Breast epithelium (tissue), 4 donors: ENCODE measurements at regions not wholly inside any gene's neighbourhood (a gene's known extent, or its start where the extent isn't known, plus 50 kb on each side); places are given as distances from the start of the nearest gene placed in this dataset.

Experiments used
- DNase-seq, 2 donors: peaks; one replicate each; pipeline ENCODE4 v3.0.0-alpha.2; 2019; ENCODE audit warnings: low spot score in 2 of 2
- H3K27ac ChIP-seq, 2 donors: fragments of 200-600 bp; sonication (generic) in 1 of 2; one replicate each; pipeline ENCODE4 v1.5.1; 2016 to 2019; ENCODE audit warnings: mild to moderate bottlenecking in 1 of 2
- H3K27me3 ChIP-seq, 2 donors: fragments of 200-600 bp; sonication (generic) in 1 of 2; one replicate each; pipeline versions ENCODE4 v1.5.1 to v1.6.0; 2017 to 2019; ENCODE audit warnings: control low read depth in 1 of 2, mild to moderate bottlenecking in 1 of 2
- H3K36me3 ChIP-seq: fragments of 200-600 bp; one replicate; pipeline ENCODE4 v1.5.1; 2019
- H3K4me1 ChIP-seq, 2 donors: fragments of 200-600 bp; sonication (generic); one replicate each; pipeline ENCODE4 v1.5.1; 2016 to 2019; ENCODE audit warnings: control low read depth in 1 of 2
- H3K4me3 ChIP-seq, 3 donors: fragments of 200-600 bp; sonication (generic); 1 replicate in 2 of 3; 2 replicates in 1 of 3; pipeline ENCODE4 v1.5.1; 2016 to 2019; ENCODE audit warnings: mild to moderate bottlenecking in 3 of 3, moderate library complexity in 2 of 3
- H3K9me3 ChIP-seq, 2 donors: fragments of 200-600 bp; sonication (generic) in 1 of 2; one replicate each; pipeline ENCODE4 v1.5.1; 2016 to 2019; ENCODE audit warnings: control low read depth in 1 of 2
- CTCF ChIP-seq, 3 donors: fragments of 450-650 bp; IDR thresholded peaks; one replicate each; pipeline ENCODE4 v1.5.1; 2016 to 2017; ENCODE audit warnings: antibody characterized with exemption in 3 of 3, mild to moderate bottlenecking in 3 of 3, moderate library complexity in 3 of 3
- POLR2A ChIP-seq: fragments of 450-650 bp; IDR thresholded peaks from one replicate; pipeline ENCODE4 v1.6.1; 2016; ENCODE audit warnings: antibody characterized with exemption, mild to moderate bottlenecking, moderate library complexity
- POLR2AphosphoS5 ChIP-seq, 3 donors: sonication (generic); formaldehyde crosslinking; IDR thresholded peaks; one replicate each; pipeline ENCODE4 v1.6.1; 2017; ENCODE audit warnings: antibody characterized with exemption in 3 of 3
- intact Hi-C: fragments of 100-400 bp; cut with DNase I; formaldehyde crosslinking; loops from one replicate; pipeline ENCODE4 v1.15.1; 2023; ENCODE audit warnings: low total_unique reads

GRCh38 chr16:85491058-85491771 lies 121.9 kb upstream of the GSE1 start:
- Histone ChIP-seq H3K4me1 (peaks cover 0 to 19% of the 10 kb centered on the region in 2 donors), H3K36me3 (no peaks in the 10 kb centered on the region), H3K9me3 (no peaks in the 10 kb centered on the region), H3K4me3 (no peak overlapping the region), H3K27ac (peak overlapping the region; percentile 63 to 75), H3K27me3 (no peaks in the 10 kb centered on the region)
- intact Hi-C loops = no loop called here
- no peak for DNase-seq
- TF ChIP-seq CTCF (IDR thresholded peaks at IDR 0.05) (peak in 1 of 3 donors; percentile 14), POLR2AphosphoS5 (IDR thresholded peaks at IDR 0.05) (no peak)

- peak; percentile 38 to 76 (median 56) for TF ChIP-seq POLR2AphosphoS5 (IDR thresholded peaks at IDR 0.05)
- TF ChIP-seq CTCF (IDR thresholded peaks at IDR 0.05) = no peak
- Histone ChIP-seq H3K36me3 (no peaks in the 10 kb centered on the region), H3K27me3 (no peaks in the 10 kb centered on the region), H3K4me3 (peak overlapping the region in 1 of 3 donors; percentile 15), H3K4me1 (peaks cover 0 to 19% of the 10 kb centered on the region in 2 donors), H3K27ac (peak overlapping the region; percentile 63 to 75), H3K9me3 (no peaks in the 10 kb centered on the region)
- intact Hi-C loops = no loop called here
- DNase-seq = peak; percentile 93 to 95
Observed at GRCh38 chr16:85491798-85492294, 121.3 kb upstream of the GSE1 start.

GRCh38 chr16:85492295-85492864 lies 120.7 kb upstream of the GSE1 start:
- no peak for DNase-seq
- no peaks in the 10 kb centered on the region for H3K9me3 ChIP-seq
- peak overlapping the region; percentile 63 to 75 for H3K27ac ChIP-seq
- TF ChIP-seq CTCF (IDR thresholded peaks at IDR 0.05) (no peak), POLR2A (no peak), POLR2AphosphoS5 (IDR thresholded peaks at IDR 0.05) (no peak)
- intact Hi-C loops = no loop called here
- H3K4me3 ChIP-seq = peak overlapping the region in 1 of 3 donors; percentile 15
- H3K4me1 ChIP-seq = peaks cover 0 to 19% of the 10 kb centered on the region in 2 donors
- no peaks in the 10 kb centered on the region for H3K36me3 ChIP-seq
- no peaks in the 10 kb centered on the region for H3K27me3 ChIP-seq

- DNase-seq = no peak
- no peak overlapping the region for H3K27ac ChIP-seq
- no peaks in the 10 kb centered on the region for H3K27me3 ChIP-seq
- intact Hi-C loops = no loop called here
- H3K4me3 ChIP-seq = no peak overlapping the region
- H3K4me1 ChIP-seq = peaks cover 0 to 19% of the 10 kb centered on the region in 2 donors
- TF ChIP-seq POLR2AphosphoS5 (IDR thresholded peaks at IDR 0.05) (no peak), POLR2A (no peak), CTCF (IDR thresholded peaks at IDR 0.05) (no peak)
- no peaks in the 10 kb centered on the region for H3K9me3 ChIP-seq
- no peaks in the 10 kb centered on the region for H3K36me3 ChIP-seq
Observed at GRCh38 chr16:85494315-85494714, 118.8 kb upstream of the GSE1 start.

GRCh38 chr16:85495259-85495658 lies 117.9 kb upstream of the GSE1 start:
- no peak for TF ChIP-seq CTCF (IDR thresholded peaks at IDR 0.05)
- TF ChIP-seq POLR2A = no peak
- TF ChIP-seq POLR2AphosphoS5 (IDR thresholded peaks at IDR 0.05) = no peak
- H3K4me3 ChIP-seq = no peak overlapping the region
- intact Hi-C loops = no loop called here

More at GRCh38 chr16:85495259-85495658, 117.9 kb upstream of the GSE1 start:
- peaks cover 0 to 19% of the 10 kb centered on the region in 2 donors for H3K4me1 ChIP-seq
- no peak overlapping the region for H3K27ac ChIP-seq
- no peak for DNase-seq
- H3K36me3 ChIP-seq = no peaks in the 10 kb centered on the region
- H3K9me3 ChIP-seq = no peaks in the 10 kb centered on the region
- H3K27me3 ChIP-seq = no peaks in the 10 kb centered on the region
